ENCODE measurements at regions not wholly inside any gene's neighbourhood (a gene's known extent, or its start where the extent isn't known, plus 50 kb on each side); places are given as distances from the start of the nearest gene placed in this dataset. TPM values are rescaled to one million over a fixed set of nuclear protein-coding genes. Genes with fewer than 3 reads are reported as not detected.

- CTCF ChIA-PET = no interaction called here
- H3K9me3 ChIP-seq (ENCODE audit: control insufficient read depth, insufficient read depth, low read length) = no peaks in the 10 kb centered on the region
- POLR2A ChIA-PET = no interaction called here
- TF ChIP-seq CTCF (IDR thresholded peaks at IDR 0.05; ENCODE audit: low read depth, low read length) = no peak
- no peaks in the 10 kb centered on the region for H3K27me3 ChIP-seq (ENCODE audit: control insufficient read depth, insufficient read depth, low read length)
- H3K27ac ChIP-seq (ENCODE audit: low read depth, low read length) = no peak overlapping the region
- no peak for DNase-seq (ENCODE audit: low read depth, low spot score)
- H3K4me3 ChIP-seq (ENCODE audit: low read depth, low read length) = no peak overlapping the region
These were observed 50.6 kb upstream of the CELF2 start for GRCh38 chr10:10967029-10967428.

DNA sequence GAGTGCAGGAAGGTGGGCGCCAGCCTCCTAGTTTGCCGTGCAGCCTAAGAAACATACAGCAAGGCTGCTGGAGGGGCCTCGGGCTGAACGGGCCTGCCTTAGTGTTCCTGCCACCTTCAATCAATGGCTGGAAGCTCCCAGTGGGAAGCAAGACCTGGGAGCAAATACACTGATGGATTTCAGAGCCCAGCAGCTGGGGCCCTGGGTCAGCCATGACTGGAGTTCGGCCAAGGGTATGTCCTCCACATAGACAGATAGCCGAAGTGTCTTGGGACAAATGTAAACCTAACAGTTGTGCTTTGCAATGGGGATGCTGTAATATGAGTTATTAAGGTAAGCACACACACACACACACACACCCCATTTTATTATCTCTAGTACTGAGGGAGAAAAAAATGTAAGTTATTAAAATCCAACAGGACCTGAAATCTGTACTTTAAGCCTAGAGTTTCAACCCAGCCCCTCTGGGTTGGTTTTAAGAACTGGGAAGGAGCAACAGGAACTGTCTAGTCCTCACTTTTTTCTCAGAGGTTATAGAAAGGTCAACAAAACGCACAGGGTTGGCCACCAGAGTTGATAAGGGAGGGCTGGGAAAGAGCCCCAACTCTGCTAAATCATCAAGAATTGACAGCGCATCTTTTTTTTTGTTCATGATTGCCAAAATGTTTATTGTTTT is 50.0 kb upstream of the CELF2 start:
- DNase-seq (ENCODE audit: low read depth, low spot score) = no peak
- POLR2A ChIA-PET = no interaction called here
- TF ChIP-seq CTCF (IDR thresholded peaks at IDR 0.05; ENCODE audit: low read depth, low read length) = no peak
- Histone ChIP-seq H3K9me3 (ENCODE audit: control insufficient read depth, insufficient read depth, low read length) (no peaks in the 10 kb centered on the region), H3K27ac (ENCODE audit: low read depth, low read length) (no peak overlapping the region), H3K4me3 (ENCODE audit: low read depth, low read length) (no peak overlapping the region), H3K27me3 (ENCODE audit: control insufficient read depth, insufficient read depth, low read length) (no peaks in the 10 kb centered on the region)
- CTCF ChIA-PET = no interaction called here

Small RNAs in the stretch of these regions (small RNA-seq; reads per million reads assigned to genes)
- gene AC025946.2 (ENCODE audit: insufficient read length, low read depth) (not detected), gene AL355333.1 (ENCODE audit: insufficient read length, low read depth) (not detected), gene CUX2P1 (ENCODE audit: insufficient read length, low read depth) (not detected), gene RF00019 (ENCODE audit: insufficient read length, low read depth) (not detected), gene RNA5SP299 (ENCODE audit: insufficient read length, low read depth) (not detected)

All from AG04450 (cell line).